Trophoblast cell (in vitro differentiated cells and primary cell): ENCODE measurements at regions not wholly inside any gene's neighbourhood (a gene's known extent, or its start where the extent isn't known, plus 50 kb on each side); places are given as distances from the start of the nearest gene placed in this dataset.

Source experiments
- DNase-seq, 2 donors: peaks; one replicate each; pipeline ENCODE4 v3.0.0-alpha.2; 2016
- H2AFZ ChIP-seq: 2 replicates; pipeline ENCODE4 v1.6.1; 2013; ENCODE audit warnings: low read length, moderate library complexity, mild to moderate bottlenecking; ENCODE audit not compliant: insufficient read depth, poor library complexity
- H2AK5ac ChIP-seq: 2 replicates; pipeline ENCODE4 v1.6.1; 2013; ENCODE audit warnings: mild to moderate bottlenecking, low read length
- H2BK120ac ChIP-seq: 2 replicates; pipeline ENCODE4 v1.6.1; 2013; ENCODE audit warnings: low read length, mild to moderate bottlenecking, moderate library complexity; ENCODE audit not compliant: insufficient read depth, poor library complexity
- H2BK12ac ChIP-seq: 2 replicates; pipeline ENCODE4 v1.6.1; 2013; ENCODE audit warnings: mild to moderate bottlenecking, low read length, moderate library complexity
- H2BK5ac ChIP-seq: 2 replicates; pipeline ENCODE4 v1.6.1; 2013; ENCODE audit warnings: low read length, low read depth, moderate library complexity, mild to moderate bottlenecking; ENCODE audit not compliant: poor library complexity
- H3K14ac ChIP-seq: 2 replicates; pipeline ENCODE4 v1.6.1; 2013; ENCODE audit warnings: mild to moderate bottlenecking, low read length
- H3K18ac ChIP-seq: 2 replicates; pipeline ENCODE4 v1.6.1; 2013; ENCODE audit warnings: mild to moderate bottlenecking, low read length
- H3K23ac ChIP-seq: 2 replicates; pipeline ENCODE4 v1.6.1; 2013; ENCODE audit warnings: low read length
- H3K27ac ChIP-seq: 2 replicates; pipeline ENCODE4 v1.5.1; 2013; ENCODE audit warnings: low read depth, mild to moderate bottlenecking, inconsistent platforms, low read length, moderate library complexity
- H3K27me3 ChIP-seq: 2 replicates; pipeline ENCODE4 v1.6.1; 2013; ENCODE audit warnings: inconsistent platforms, mild to moderate bottlenecking, low read length, moderate library complexity; ENCODE audit not compliant: insufficient read depth
- H3K36me3 ChIP-seq, 2 experiments: 1 replicate in 1 of 2; 2 replicates in 1 of 2; pipeline ENCODE4 v1.6.1; 2013; ENCODE audit warnings: low read length in 2 of 2, mild to moderate bottlenecking in 2 of 2, moderate library complexity in 1 of 2; ENCODE audit not compliant: insufficient read depth in 2 of 2, control insufficient read depth in 1 of 2
- H3K4ac ChIP-seq: 2 replicates; pipeline ENCODE4 v1.6.1; 2013; ENCODE audit warnings: low read depth, mild to moderate bottlenecking, low read length, moderate library complexity
- H3K4me1 ChIP-seq, 2 experiments: 1 replicate in 1 of 2; 2 replicates in 1 of 2; pipeline ENCODE4 v1.6.1; 2013; ENCODE audit warnings: low read length in 2 of 2, mild to moderate bottlenecking in 2 of 2, moderate library complexity in 1 of 2; ENCODE audit not compliant: insufficient read depth in 2 of 2, control insufficient read depth in 1 of 2
- H3K4me2 ChIP-seq: 2 replicates; pipeline ENCODE4 v1.6.1; 2013; ENCODE audit warnings: inconsistent platforms, mild to moderate bottlenecking, low read length, moderate library complexity
- H3K4me3 ChIP-seq: 2 replicates; pipeline ENCODE4 v1.5.1; 2013; ENCODE audit warnings: mild to moderate bottlenecking, low read depth, low read length, inconsistent platforms
- H3K79me1 ChIP-seq: one replicate; pipeline ENCODE4 v1.6.1; 2013; ENCODE audit warnings: low read length
- H3K79me2 ChIP-seq: 2 replicates; pipeline ENCODE4 v1.6.1; 2013; ENCODE audit warnings: low read length, mild to moderate bottlenecking; ENCODE audit not compliant: control insufficient read depth, insufficient read depth, poor library complexity
- H3K9ac ChIP-seq: 2 replicates; pipeline ENCODE4 v1.6.1; 2013; ENCODE audit warnings: mild to moderate bottlenecking, low read length
- H3K9me3 ChIP-seq: 2 replicates; pipeline ENCODE4 v1.6.1; 2013; ENCODE audit warnings: low read depth, mild to moderate bottlenecking, control low read depth, inconsistent platforms, low read length; ENCODE audit not compliant: insufficient read depth
- H4K12ac ChIP-seq: 2 replicates; pipeline ENCODE4 v1.6.1; 2013; ENCODE audit warnings: low read depth, mild to moderate bottlenecking, low read length, moderate library complexity
- H4K8ac ChIP-seq: 2 replicates; pipeline ENCODE4 v1.6.1; 2013; ENCODE audit warnings: low read depth, mild to moderate bottlenecking, low read length, moderate library complexity
- H4K91ac ChIP-seq: one replicate; pipeline ENCODE4 v1.6.1; 2013; ENCODE audit warnings: low read depth, mild to moderate bottlenecking, low read length, moderate library complexity
- WGBS: extraction: QIAGEN DNeasy Blood & Tissue Kit; methylation state at CpG from one replicate; pipeline ENCODE4 v1.1.7; 2013; ENCODE audit warnings: missing lambda C conversion rate; ENCODE audit not compliant: insufficient read length, insufficient coverage; ENCODE audit errors: extremely low coverage; 5-methylcytosine and 5-hydroxymethylcytosine counted together

GRCh38 chr5:141743866-141744272, 61.8 kb upstream of the ARAP3 start:
- Histone ChIP-seq H2BK5ac (no peak overlapping the region), H2BK12ac (no peak overlapping the region), H3K27ac (no peak overlapping the region), H4K91ac (no peak overlapping the region), H3K4ac (no peak overlapping the region), H3K14ac (no peak overlapping the region), H2AFZ (no peak overlapping the region), H2BK120ac (no peak overlapping the region), H3K36me3 (no peaks in the 10 kb centered on the region), H3K79me1 (no peaks in the 10 kb centered on the region), H3K18ac (no peak overlapping the region), H3K9me3 (no peaks in the 10 kb centered on the region), H4K12ac (no peak overlapping the region), H3K27me3 (no peaks in the 10 kb centered on the region), H3K79me2 (no peaks in the 10 kb centered on the region), H3K4me3 (no peak overlapping the region), H3K9ac (no peak overlapping the region), H2AK5ac (no peak overlapping the region), H4K8ac (no peak overlapping the region), H3K23ac (no peak overlapping the region), H3K4me1 (no peaks in the 10 kb centered on the region), H3K4me2 (no peak overlapping the region)
- no peak for DNase-seq
- 100% methylated on average over 1 of the region's 4 CpGs for WGBS

- no CpG with 5 or more reads among the region's 18 CpGs for WGBS
- Histone ChIP-seq H3K79me1 (no peaks in the 10 kb centered on the region), H3K9ac (no peak overlapping the region), H3K4me1 (no peaks in the 10 kb centered on the region), H3K4me3 (no peak overlapping the region), H3K27ac (no peak overlapping the region), H2AFZ (no peak overlapping the region), H4K91ac (no peak overlapping the region), H3K4ac (no peak overlapping the region), H2BK5ac (no peak overlapping the region), H2AK5ac (no peak overlapping the region), H2BK120ac (no peak overlapping the region), H3K23ac (no peak overlapping the region), H2BK12ac (no peak overlapping the region), H3K4me2 (no peak overlapping the region), H3K79me2 (no peaks in the 10 kb centered on the region), H3K36me3 (no peaks in the 10 kb centered on the region), H3K27me3 (no peaks in the 10 kb centered on the region), H3K14ac (no peak overlapping the region), H4K12ac (no peak overlapping the region), H3K9me3 (no peaks in the 10 kb centered on the region), H4K8ac (no peak overlapping the region), H3K18ac (no peak overlapping the region)
- peak in 1 of 2 donors; percentile 44 for DNase-seq
Measured at GRCh38 chr5:141742866-141743851, 61.1 kb upstream of the ARAP3 start.

GRCh38 chr5:141742144-141742543, 60.1 kb upstream of the ARAP3 start:
- H3K27me3 ChIP-seq: no peaks in the 10 kb centered on the region
- no peak overlapping the region for H2AK5ac ChIP-seq
- no peak overlapping the region for H3K27ac ChIP-seq
- H3K9ac ChIP-seq: no peak overlapping the region
- H2BK12ac ChIP-seq: no peak overlapping the region
- H3K4ac ChIP-seq: no peak overlapping the region
- no peaks in the 10 kb centered on the region for H3K36me3 ChIP-seq
- H4K12ac ChIP-seq: no peak overlapping the region
- H3K4me1 ChIP-seq: no peaks in the 10 kb centered on the region
- no peak for DNase-seq
- no peak overlapping the region for H4K8ac ChIP-seq
- no peak overlapping the region for H2AFZ ChIP-seq
- H3K79me1 ChIP-seq: no peaks in the 10 kb centered on the region
- no peak overlapping the region for H4K91ac ChIP-seq
- no peak overlapping the region for H2BK5ac ChIP-seq
- H3K18ac ChIP-seq: no peak overlapping the region
- H3K79me2 ChIP-seq: no peaks in the 10 kb centered on the region
- no peaks in the 10 kb centered on the region for H3K9me3 ChIP-seq
- no peak overlapping the region for H3K4me2 ChIP-seq
- no peak overlapping the region for H2BK120ac ChIP-seq
- WGBS: no CpG with 5 or more reads among the region's 1 CpG
- no peak overlapping the region for H3K14ac ChIP-seq
- H3K23ac ChIP-seq: no peak overlapping the region
- H3K4me3 ChIP-seq: no peak overlapping the region

DNA sequence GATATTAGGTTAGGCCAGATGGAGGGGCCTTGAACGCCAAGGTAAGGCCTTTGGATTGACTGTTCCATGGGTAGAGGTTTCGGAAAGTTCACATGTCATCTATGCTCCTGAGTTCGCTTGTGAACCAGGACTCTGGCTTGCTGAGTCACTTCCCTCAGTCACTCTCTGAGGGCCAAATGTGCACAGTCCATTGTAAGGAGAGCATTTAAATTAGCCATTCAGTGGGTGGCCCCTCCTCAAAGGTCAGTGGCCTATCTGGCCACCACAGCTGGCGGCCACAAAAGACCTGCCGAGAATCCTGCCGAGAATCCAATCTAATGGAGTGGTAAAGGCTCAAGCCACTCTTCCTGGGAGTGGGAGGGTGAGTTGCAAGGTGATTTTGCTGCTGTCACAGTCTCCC, 58.9 kb upstream of the ARAP3 start:
- Histone ChIP-seq H2AK5ac (no peak overlapping the region), H3K4ac (no peak overlapping the region), H3K9me3 (no peaks in the 10 kb centered on the region), H3K4me2 (no peak overlapping the region), H3K79me2 (no peaks in the 10 kb centered on the region), H3K27me3 (no peaks in the 10 kb centered on the region), H3K14ac (no peak overlapping the region), H3K36me3 (no peaks in the 10 kb centered on the region), H4K12ac (no peak overlapping the region), H3K27ac (no peak overlapping the region), H2AFZ (no peak overlapping the region), H4K91ac (no peak overlapping the region), H3K79me1 (no peaks in the 10 kb centered on the region), H3K9ac (no peak overlapping the region), H2BK5ac (no peak overlapping the region), H3K18ac (no peak overlapping the region), H2BK12ac (no peak overlapping the region), H3K4me3 (no peak overlapping the region), H3K23ac (no peak overlapping the region), H4K8ac (no peak overlapping the region), H3K4me1 (peaks cover 0 to 3% of the 10 kb centered on the region in 2 experiments), H2BK120ac (no peak overlapping the region)
- WGBS: no CpG with 5 or more reads among the region's 6 CpGs
- DNase-seq: no peak
